ENCODE measurements at regions not wholly inside any gene's neighbourhood (a gene's known extent, or its start where the extent isn't known, plus 50 kb on each side); places are given as distances from the start of the nearest gene placed in this dataset.

GRCh38 chrX:125952973-125953372 is 213.1 kb downstream of the DCAF12L2 start:
- no peak for TF ChIP-seq CTCF (conservative IDR thresholded peaks at IDR 0.05)
- no peak for TF ChIP-seq ZFX (IDR thresholded peaks at IDR 0.05)

Data from C4-2B (cell line).